GM23338 (cell line): ENCODE measurements at regions not wholly inside any gene's neighbourhood (a gene's known extent, or its start where the extent isn't known, plus 50 kb on each side); places are given as distances from the start of the nearest gene placed in this dataset.

Source experiments
- CREB1 ChIP-seq: fragments of 250-450 bp; sonication (Bioruptor Pico); IDR thresholded peaks from 2 replicates; pipeline ENCODE4 v1.5.0; 2020; ENCODE audit warnings: low read depth, mild to moderate bottlenecking, moderate library complexity
- EZH2 ChIP-seq: fragments of 200-600 bp; sonication (generic); IDR thresholded peaks from one replicate; pipeline ENCODE4 v1.8.0; 2017; ENCODE audit warnings: antibody characterized with exemption, mild to moderate bottlenecking, low read depth; ENCODE audit not compliant: unreplicated experiment
- EZH2phosphoT487 ChIP-seq: fragments of 200-600 bp; sonication (generic); IDR thresholded peaks from one replicate; pipeline ENCODE4 v1.8.1; 2018; ENCODE audit warnings: antibody characterized with exemption; ENCODE audit not compliant: unreplicated experiment
- JUNB ChIP-seq: IDR thresholded peaks from one replicate; pipeline ENCODE4 v1.6.1; 2016; ENCODE audit warnings: antibody characterized with exemption; ENCODE audit not compliant: unreplicated experiment
- NANOG ChIP-seq: IDR thresholded peaks from 2 replicates; pipeline ENCODE4 v1.6.1; 2016; ENCODE audit warnings: antibody characterized with exemption, borderline replicate concordance
- POLR2AphosphoS5 ChIP-seq: IDR thresholded peaks from 2 replicates; pipeline ENCODE4 v1.6.1; 2016; ENCODE audit warnings: antibody characterized with exemption, low read depth
- STAT1 ChIP-seq: IDR thresholded peaks from one replicate; pipeline ENCODE4 v1.6.1; 2016; ENCODE audit warnings: antibody characterized with exemption; ENCODE audit not compliant: unreplicated experiment
- ZNF114 ChIP-seq: fragments of 250-450 bp; sonication (Bioruptor Pico); IDR thresholded peaks from 2 replicates; pipeline ENCODE4 v1.5.0; 2020; ENCODE audit warnings: mild to moderate bottlenecking, moderate library complexity
- TF ChIP-seq, protein P1 (sequence below), 2 experiments: fragments of 200-600 bp in 1 of 2; sonication (generic) in 1 of 2; conservative IDR thresholded peaks; 2 replicates each; pipeline versions ENCODE4 v1.5.1 to v1.6.1; 2016 to 2017; ENCODE audit warnings: antibody characterized with exemption in 2 of 2, low read depth in 2 of 2, mild to moderate bottlenecking in 2 of 2, moderate library complexity in 1 of 2
- TF ChIP-seq, protein P2 (sequence below): IDR thresholded peaks from 2 replicates; pipeline ENCODE4 v1.6.1; 2016; ENCODE audit warnings: antibody characterized with exemption
- TF ChIP-seq, protein P3 (sequence below): IDR thresholded peaks from one replicate; pipeline ENCODE4 v1.6.1; 2018; ENCODE audit warnings: antibody characterized with exemption; ENCODE audit not compliant: unreplicated experiment

DNA sequence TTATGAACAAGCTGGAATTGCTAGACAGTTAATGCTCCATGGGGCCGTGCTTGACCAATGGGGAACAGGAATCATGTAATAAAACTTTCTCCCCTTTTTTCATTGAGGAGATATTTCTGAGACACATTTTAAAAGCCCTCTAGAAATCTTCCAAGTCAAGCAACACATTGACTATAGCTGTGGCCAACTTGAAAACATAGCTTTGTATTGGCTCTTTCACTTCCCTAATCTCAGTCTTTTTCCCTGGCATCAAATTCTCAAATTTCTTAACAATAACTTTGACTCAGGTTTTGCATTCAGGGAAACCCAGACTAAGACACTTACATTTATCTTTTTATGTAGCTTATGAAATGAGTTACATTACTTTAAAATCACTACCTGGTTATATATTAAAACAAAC lies 947.1 kb upstream of the MBL2 start:
- TF ChIP-seq EZH2phosphoT487 = no peak
- TF ChIP-seq, protein P1, sequence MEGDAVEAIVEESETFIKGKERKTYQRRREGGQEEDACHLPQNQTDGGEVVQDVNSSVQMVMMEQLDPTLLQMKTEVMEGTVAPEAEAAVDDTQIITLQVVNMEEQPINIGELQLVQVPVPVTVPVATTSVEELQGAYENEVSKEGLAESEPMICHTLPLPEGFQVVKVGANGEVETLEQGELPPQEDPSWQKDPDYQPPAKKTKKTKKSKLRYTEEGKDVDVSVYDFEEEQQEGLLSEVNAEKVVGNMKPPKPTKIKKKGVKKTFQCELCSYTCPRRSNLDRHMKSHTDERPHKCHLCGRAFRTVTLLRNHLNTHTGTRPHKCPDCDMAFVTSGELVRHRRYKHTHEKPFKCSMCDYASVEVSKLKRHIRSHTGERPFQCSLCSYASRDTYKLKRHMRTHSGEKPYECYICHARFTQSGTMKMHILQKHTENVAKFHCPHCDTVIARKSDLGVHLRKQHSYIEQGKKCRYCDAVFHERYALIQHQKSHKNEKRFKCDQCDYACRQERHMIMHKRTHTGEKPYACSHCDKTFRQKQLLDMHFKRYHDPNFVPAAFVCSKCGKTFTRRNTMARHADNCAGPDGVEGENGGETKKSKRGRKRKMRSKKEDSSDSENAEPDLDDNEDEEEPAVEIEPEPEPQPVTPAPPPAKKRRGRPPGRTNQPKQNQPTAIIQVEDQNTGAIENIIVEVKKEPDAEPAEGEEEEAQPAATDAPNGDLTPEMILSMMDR (conservative IDR thresholded peaks at IDR 0.05; ENCODE audit: low read depth in 2 of 2) = no peak
- no peak for TF ChIP-seq POLR2AphosphoS5
- no peak for TF ChIP-seq EZH2
- no peak for TF ChIP-seq JUNB
- no peak for TF ChIP-seq ZNF114 (CRISPR knock-in tag)
- TF ChIP-seq, protein P2, sequence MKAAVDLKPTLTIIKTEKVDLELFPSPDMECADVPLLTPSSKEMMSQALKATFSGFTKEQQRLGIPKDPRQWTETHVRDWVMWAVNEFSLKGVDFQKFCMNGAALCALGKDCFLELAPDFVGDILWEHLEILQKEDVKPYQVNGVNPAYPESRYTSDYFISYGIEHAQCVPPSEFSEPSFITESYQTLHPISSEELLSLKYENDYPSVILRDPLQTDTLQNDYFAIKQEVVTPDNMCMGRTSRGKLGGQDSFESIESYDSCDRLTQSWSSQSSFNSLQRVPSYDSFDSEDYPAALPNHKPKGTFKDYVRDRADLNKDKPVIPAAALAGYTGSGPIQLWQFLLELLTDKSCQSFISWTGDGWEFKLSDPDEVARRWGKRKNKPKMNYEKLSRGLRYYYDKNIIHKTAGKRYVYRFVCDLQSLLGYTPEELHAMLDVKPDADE = no peak
- TF ChIP-seq, protein P3, sequence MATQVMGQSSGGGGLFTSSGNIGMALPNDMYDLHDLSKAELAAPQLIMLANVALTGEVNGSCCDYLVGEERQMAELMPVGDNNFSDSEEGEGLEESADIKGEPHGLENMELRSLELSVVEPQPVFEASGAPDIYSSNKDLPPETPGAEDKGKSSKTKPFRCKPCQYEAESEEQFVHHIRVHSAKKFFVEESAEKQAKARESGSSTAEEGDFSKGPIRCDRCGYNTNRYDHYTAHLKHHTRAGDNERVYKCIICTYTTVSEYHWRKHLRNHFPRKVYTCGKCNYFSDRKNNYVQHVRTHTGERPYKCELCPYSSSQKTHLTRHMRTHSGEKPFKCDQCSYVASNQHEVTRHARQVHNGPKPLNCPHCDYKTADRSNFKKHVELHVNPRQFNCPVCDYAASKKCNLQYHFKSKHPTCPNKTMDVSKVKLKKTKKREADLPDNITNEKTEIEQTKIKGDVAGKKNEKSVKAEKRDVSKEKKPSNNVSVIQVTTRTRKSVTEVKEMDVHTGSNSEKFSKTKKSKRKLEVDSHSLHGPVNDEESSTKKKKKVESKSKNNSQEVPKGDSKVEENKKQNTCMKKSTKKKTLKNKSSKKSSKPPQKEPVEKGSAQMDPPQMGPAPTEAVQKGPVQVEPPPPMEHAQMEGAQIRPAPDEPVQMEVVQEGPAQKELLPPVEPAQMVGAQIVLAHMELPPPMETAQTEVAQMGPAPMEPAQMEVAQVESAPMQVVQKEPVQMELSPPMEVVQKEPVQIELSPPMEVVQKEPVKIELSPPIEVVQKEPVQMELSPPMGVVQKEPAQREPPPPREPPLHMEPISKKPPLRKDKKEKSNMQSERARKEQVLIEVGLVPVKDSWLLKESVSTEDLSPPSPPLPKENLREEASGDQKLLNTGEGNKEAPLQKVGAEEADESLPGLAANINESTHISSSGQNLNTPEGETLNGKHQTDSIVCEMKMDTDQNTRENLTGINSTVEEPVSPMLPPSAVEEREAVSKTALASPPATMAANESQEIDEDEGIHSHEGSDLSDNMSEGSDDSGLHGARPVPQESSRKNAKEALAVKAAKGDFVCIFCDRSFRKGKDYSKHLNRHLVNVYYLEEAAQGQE = no peak
- TF ChIP-seq NANOG = no peak
- TF ChIP-seq CREB1 (CRISPR knock-in tag) = no peak
- TF ChIP-seq STAT1 = no peak
